Posterior vena cava (tissue), 2 donors: ENCODE measurements at regions not wholly inside any gene's neighbourhood (a gene's known extent, or its start where the extent isn't known, plus 50 kb on each side); places are given as distances from the start of the nearest gene placed in this dataset.

Experiments used
- DNase-seq: peaks from one replicate; pipeline ENCODE4 v3.0.0-alpha.2; 2020; ENCODE audit warnings: low spot score
- intact Hi-C, 2 donors: fragments of 100-400 bp; cut with DNase I; formaldehyde crosslinking; loops; one replicate each; pipeline versions ENCODE4 v1.14.1 to v1.14.2; 2022 to 2023
- donor health status: DM: yes; HTN: yes; CAD: no.
- donor health status: DM: yes; HTN: yes; CAD: no.

- intact Hi-C loops = no loop called here
Measured at GRCh38 chr14:81662570-81663197, 129.0 kb upstream of the SEL1L start.

GRCh38 chr14:81668626-81669274 is 135.1 kb upstream of the SEL1L start:
- DNase-seq = no peak
- intact Hi-C loops = no loop called here

More at GRCh38 chr14:81662570-81663197, 129.0 kb upstream of the SEL1L start:
- DNase-seq = no peak

- intact Hi-C loops = no loop called here
- DNase-seq = no peak
Measured at GRCh38 chr14:81669308-81669707, 135.7 kb upstream of the SEL1L start.

- no peak for DNase-seq
- intact Hi-C loops = no loop called here
Measured at GRCh38 chr14:81673930-81674329, 140.3 kb upstream of the SEL1L start.

- intact Hi-C loops = no loop called here
- DNase-seq = no peak
Measured at GRCh38 chr14:81676395-81676794, 142.7 kb upstream of the SEL1L start.

- DNase-seq = no peak
- intact Hi-C loops = no loop called here
Measured at GRCh38 chr14:81676879-81677278, 143.2 kb upstream of the SEL1L start.

GRCh38 chr14:81677736-81678135 is 144.1 kb upstream of the SEL1L start:
- intact Hi-C loops = no loop called here
- DNase-seq = no peak

GRCh38 chr14:81679226-81679625 is 145.6 kb upstream of the SEL1L start:
- intact Hi-C loops = no loop called here
- no peak for DNase-seq

- intact Hi-C loops = no loop called here
- no peak for DNase-seq
Measured at GRCh38 chr14:81681541-81681940, 147.9 kb upstream of the SEL1L start.

GRCh38 chr14:81682134-81682533 is 148.5 kb upstream of the SEL1L start:
- intact Hi-C loops = no loop called here
- no peak for DNase-seq

- no peak for DNase-seq
- intact Hi-C loops = no loop called here
Measured at GRCh38 chr14:81682701-81683100, 149.0 kb upstream of the SEL1L start.

- DNase-seq = no peak
Measured at GRCh38 chr14:81684696-81685095, 151.0 kb upstream of the SEL1L start.

GRCh38 chr14:81686512-81686911 is 152.9 kb upstream of the SEL1L start:
- intact Hi-C loops = no loop called here
- DNase-seq = no peak

More at GRCh38 chr14:81684696-81685095, 151.0 kb upstream of the SEL1L start:
- intact Hi-C loops = loop anchor here in 1 of 2 donors (2.0 kb wide), 1 partner anchor 50 kb away; no protein-coding TSS in a partner anchor

- intact Hi-C loops = no loop called here
- DNase-seq = no peak
Measured at GRCh38 chr14:81691931-81692330, 158.3 kb upstream of the SEL1L start.

- no peak for DNase-seq
- intact Hi-C loops = no loop called here
Measured at GRCh38 chr14:81694419-81694818, 160.8 kb upstream of the SEL1L start.

GRCh38 chr14:81709681-81710080 is 176.0 kb upstream of the SEL1L start:
- no peak for DNase-seq
- intact Hi-C loops = no loop called here

- no peak for DNase-seq
- intact Hi-C loops = no loop called here
Measured at GRCh38 chr14:81710232-81710845, 176.7 kb upstream of the SEL1L start.

GRCh38 chr14:81715731-81716130 is 182.1 kb upstream of the SEL1L start:
- DNase-seq = no peak
- intact Hi-C loops = no loop called here

GRCh38 chr14:81716953-81717352 is 183.3 kb upstream of the SEL1L start:
- intact Hi-C loops = no loop called here
- no peak for DNase-seq

GRCh38 chr14:81723956-81724355 is 190.3 kb upstream of the SEL1L start:
- DNase-seq = no peak
- intact Hi-C loops = no loop called here

- intact Hi-C loops = no loop called here
- no peak for DNase-seq
Measured at GRCh38 chr14:81727218-81727617, 193.6 kb upstream of the SEL1L start.
